CD14-positive monocyte (primary cell): ENCODE measurements at regions not wholly inside any gene's neighbourhood (a gene's known extent, or its start where the extent isn't known, plus 50 kb on each side); places are given as distances from the start of the nearest gene placed in this dataset.

ENCODE experiments used
- DNase-seq, 3 donors: peaks; one replicate each; pipeline ENCODE4 v3.0.0-alpha.2; 2011 to 2022
- H2AFZ ChIP-seq: 2 replicates; pipeline ENCODE4 v1.6.0; 2012; ENCODE audit warnings: mild to moderate bottlenecking, low read depth, low read length, inconsistent platforms; ENCODE audit not compliant: insufficient read depth, poor library complexity, severe bottlenecking
- H3K27ac ChIP-seq, 2 donors: 1 replicate in 1 of 2; 2 replicates in 1 of 2; pipeline ENCODE4 v1.5.1; 2012 to 2013; ENCODE audit warnings: low read length in 2 of 2, control low read depth in 1 of 2, inconsistent platforms in 1 of 2, low read depth in 1 of 2, mild to moderate bottlenecking in 1 of 2
- H3K27me3 ChIP-seq, 2 donors: one replicate each; pipeline versions ENCODE4 v1.6.0 to v1.6.1; 2011 to 2013; ENCODE audit warnings: low read length in 2 of 2; ENCODE audit not compliant: control insufficient read depth in 2 of 2, insufficient read depth in 2 of 2
- H3K36me3 ChIP-seq, 2 donors: replicated peaks in 1 of 2; 1 replicate in 1 of 2; 2 replicates in 1 of 2; pipeline versions ENCODE4 v1.5.1 to v1.6.1; 2012 to 2013; ENCODE audit warnings: low read length in 2 of 2, control low read depth in 1 of 2, inconsistent platforms in 1 of 2, mild to moderate bottlenecking in 1 of 2; ENCODE audit not compliant: insufficient read depth in 2 of 2, control insufficient read depth in 1 of 2
- H3K4me1 ChIP-seq, 2 donors: 1 replicate in 1 of 2; 2 replicates in 1 of 2; pipeline versions ENCODE4 v1.5.1 to v1.6.1; 2012 to 2013; ENCODE audit warnings: low read length in 2 of 2, control low read depth in 1 of 2, inconsistent platforms in 1 of 2, mild to moderate bottlenecking in 1 of 2, moderate library complexity in 1 of 2; ENCODE audit not compliant: insufficient read depth in 2 of 2, control insufficient read depth in 1 of 2
- H3K4me2 ChIP-seq: replicated peaks from 2 replicates; pipeline ENCODE3; 2012; ENCODE audit warnings: low read length, moderate library complexity, mild to moderate bottlenecking; ENCODE audit not compliant: poor library complexity, severe bottlenecking; ENCODE audit errors: extremely low read depth
- H3K4me3 ChIP-seq, 3 experiments: fragments of 200-600 bp in 1 of 3; sonication (generic) in 1 of 3; replicated peaks in 1 of 3; 1 replicate in 2 of 3; 2 replicates in 1 of 3; pipeline ENCODE4 v1.5.1; 2011 to 2013; ENCODE audit warnings: low read length in 3 of 3, mild to moderate bottlenecking in 3 of 3, control low read depth in 2 of 3, low read depth in 2 of 3, inconsistent platforms in 1 of 3, moderate library complexity in 1 of 3
- H3K79me2 ChIP-seq: 2 replicates; pipeline ENCODE4 v1.6.0; 2012; ENCODE audit warnings: mild to moderate bottlenecking, control low read depth, inconsistent platforms, low read length, moderate library complexity; ENCODE audit not compliant: insufficient read depth
- H3K9ac ChIP-seq: 2 replicates; pipeline ENCODE4 v1.6.0; 2017; ENCODE audit warnings: low read length, mild to moderate bottlenecking; ENCODE audit not compliant: insufficient read depth, poor library complexity, severe bottlenecking
- H3K9me3 ChIP-seq, 2 donors: replicated peaks in 1 of 2; 1 replicate in 1 of 2; 2 replicates in 1 of 2; pipeline versions ENCODE4 v1.5.1 to v1.6.1; 2012 to 2013; ENCODE audit warnings: low read length in 2 of 2, control low read depth in 1 of 2; ENCODE audit not compliant: control insufficient read depth in 1 of 2, insufficient read depth in 1 of 2
- H4K20me1 ChIP-seq: 2 replicates; pipeline ENCODE4 v1.6.0; 2012; ENCODE audit warnings: mild to moderate bottlenecking, low read length, control low read depth, moderate library complexity; ENCODE audit not compliant: insufficient read depth
- H3K27ac Mint-ChIP-seq, 7 donors: one replicate each; pipeline ENCODE4 v1.8.0; 2020; ENCODE audit warnings: mild to moderate bottlenecking in 7 of 7, mixed read lengths in 7 of 7, moderate library complexity in 6 of 7, inconsistent platforms in 2 of 7
- H3K27me3 Mint-ChIP-seq, 3 donors: one replicate each; pipeline ENCODE4 v1.8.0; 2021 to 2022; ENCODE audit warnings: low read depth in 3 of 3, mild to moderate bottlenecking in 3 of 3, mixed read lengths in 3 of 3, moderate library complexity in 3 of 3, inconsistent platforms in 1 of 3
- H3K36me3 Mint-ChIP-seq, 2 donors: one replicate each; pipeline ENCODE4 v1.8.0; 2020; ENCODE audit warnings: mixed read lengths in 2 of 2, inconsistent platforms in 1 of 2, mild to moderate bottlenecking in 1 of 2
- H3K4me1 Mint-ChIP-seq: one replicate; pipeline ENCODE4 v1.8.0; 2020; ENCODE audit warnings: mild to moderate bottlenecking, mixed read lengths
- H3K4me3 Mint-ChIP-seq, 2 donors: one replicate each; pipeline ENCODE4 v1.8.0; 2020; ENCODE audit warnings: mild to moderate bottlenecking in 2 of 2, mixed read lengths in 2 of 2, moderate library complexity in 1 of 2
- H3K9me3 Mint-ChIP-seq, 7 donors: one replicate each; pipeline ENCODE4 v1.8.0; 2020 to 2022; ENCODE audit warnings: mixed read lengths in 7 of 7, mild to moderate bottlenecking in 6 of 7, moderate library complexity in 6 of 7, inconsistent platforms in 2 of 7
- intact Hi-C, 2 donors: fragments of 100-400 bp; cut with micrococcal nuclease; formaldehyde crosslinking; loops; one replicate each; pipeline versions ENCODE4 v1.15.0 to v1.15.1; 2023
- TF ChIP-seq, protein P1 (sequence below): fragments of 200-600 bp; IDR thresholded peaks from one replicate; pipeline ENCODE4 v1.8.0; 2022; ENCODE audit warnings: antibody characterized with exemption, mild to moderate bottlenecking

DNA sequence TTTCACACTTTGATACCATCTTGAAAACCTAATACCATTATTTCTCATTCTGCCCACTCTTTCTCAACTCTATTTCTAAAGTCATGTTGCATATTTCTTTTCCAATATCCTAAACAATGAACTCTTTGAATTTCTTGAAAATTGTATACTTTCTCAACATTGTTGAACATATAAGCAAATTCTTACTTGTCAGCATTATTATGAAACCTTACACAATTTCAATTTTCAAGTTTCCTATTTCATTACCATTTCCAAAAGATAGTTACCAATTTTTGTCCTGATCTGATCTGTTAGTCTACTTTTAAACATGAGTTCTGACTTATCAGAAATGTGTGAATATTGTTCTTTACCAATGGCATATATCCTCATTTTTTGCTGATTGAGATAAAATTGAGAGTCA, 806.3 kb upstream of the IGFBP7 start:
- no peaks in the 10 kb centered on the region for H3K27me3 ChIP-seq
- no peaks in the 10 kb centered on the region for H3K79me2 ChIP-seq
- H3K4me1 ChIP-seq, result no peaks in the 10 kb centered on the region
- no peak for DNase-seq
- intact Hi-C loops, result no loop called here
- Mint-ChIP-seq H3K4me1 (no peaks in the 10 kb centered on the region), H3K36me3 (no peaks in the 10 kb centered on the region), H3K27ac (no peak overlapping the region), H3K9me3 (peaks cover 2 to 15% (median 7%) of the 10 kb centered on the region in 7 donors), H3K4me3 (no peak overlapping the region), H3K27me3 (peaks cover 0 to 2% (median 0%) of the 10 kb centered on the region in 3 donors)
- H2AFZ ChIP-seq, result no peak overlapping the region
- H3K4me3 ChIP-seq, result no peak overlapping the region
- TF ChIP-seq, protein P1, sequence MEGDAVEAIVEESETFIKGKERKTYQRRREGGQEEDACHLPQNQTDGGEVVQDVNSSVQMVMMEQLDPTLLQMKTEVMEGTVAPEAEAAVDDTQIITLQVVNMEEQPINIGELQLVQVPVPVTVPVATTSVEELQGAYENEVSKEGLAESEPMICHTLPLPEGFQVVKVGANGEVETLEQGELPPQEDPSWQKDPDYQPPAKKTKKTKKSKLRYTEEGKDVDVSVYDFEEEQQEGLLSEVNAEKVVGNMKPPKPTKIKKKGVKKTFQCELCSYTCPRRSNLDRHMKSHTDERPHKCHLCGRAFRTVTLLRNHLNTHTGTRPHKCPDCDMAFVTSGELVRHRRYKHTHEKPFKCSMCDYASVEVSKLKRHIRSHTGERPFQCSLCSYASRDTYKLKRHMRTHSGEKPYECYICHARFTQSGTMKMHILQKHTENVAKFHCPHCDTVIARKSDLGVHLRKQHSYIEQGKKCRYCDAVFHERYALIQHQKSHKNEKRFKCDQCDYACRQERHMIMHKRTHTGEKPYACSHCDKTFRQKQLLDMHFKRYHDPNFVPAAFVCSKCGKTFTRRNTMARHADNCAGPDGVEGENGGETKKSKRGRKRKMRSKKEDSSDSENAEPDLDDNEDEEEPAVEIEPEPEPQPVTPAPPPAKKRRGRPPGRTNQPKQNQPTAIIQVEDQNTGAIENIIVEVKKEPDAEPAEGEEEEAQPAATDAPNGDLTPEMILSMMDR, result no peak
- no peaks in the 10 kb centered on the region for H3K36me3 ChIP-seq
- peaks cover 9% of the 10 kb centered on the region in 2 donors for H3K9me3 ChIP-seq
- H3K27ac ChIP-seq, result no peak overlapping the region
- H3K9ac ChIP-seq, result no peak overlapping the region
- no peaks in the 10 kb centered on the region for H4K20me1 ChIP-seq
- H3K4me2 ChIP-seq, result no peak overlapping the region

DNA sequence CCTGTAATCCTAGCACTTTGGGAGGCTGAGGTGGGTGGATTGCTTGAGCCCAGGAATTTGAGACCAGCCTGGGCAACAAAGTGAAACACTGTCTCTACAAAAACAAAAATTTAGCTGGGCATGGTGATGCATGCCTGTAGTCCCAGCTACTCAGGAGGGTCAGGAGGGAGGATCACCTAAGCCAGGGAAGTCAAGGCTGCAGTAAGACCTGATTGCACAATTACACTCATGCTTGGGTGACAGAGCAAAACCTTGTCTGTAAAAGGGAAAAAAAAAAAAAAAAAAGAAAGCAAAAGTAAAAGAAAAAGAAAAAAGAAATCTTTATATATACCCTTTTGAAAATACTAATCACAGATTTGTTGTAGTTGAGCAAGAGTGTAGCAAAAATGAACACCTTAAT, 801.0 kb upstream of the IGFBP7 start:
- no peaks in the 10 kb centered on the region for H3K36me3 Mint-ChIP-seq
- intact Hi-C loops, result no loop called here

More for the DNA sequence above, 801.0 kb upstream of the IGFBP7 start:
- H3K9me3 ChIP-seq, result no peaks in the 10 kb centered on the region
- DNase-seq, result no peak
- H3K4me2 ChIP-seq, result no peak overlapping the region
- H3K4me3 ChIP-seq, result no peak overlapping the region
- Mint-ChIP-seq H3K4me3 (no peak overlapping the region), H3K27me3 (peaks cover 0 to 2% (median 0%) of the 10 kb centered on the region in 3 donors), H3K4me1 (no peaks in the 10 kb centered on the region), H3K27ac (no peak overlapping the region), H3K9me3 (peaks cover 0 to 3% (median 0%) of the 10 kb centered on the region in 7 donors)
- no peaks in the 10 kb centered on the region for H3K4me1 ChIP-seq
- H3K9ac ChIP-seq, result no peak overlapping the region
- no peak overlapping the region for H2AFZ ChIP-seq
- no peaks in the 10 kb centered on the region for H4K20me1 ChIP-seq
- TF ChIP-seq, protein P1, result no peak
- no peaks in the 10 kb centered on the region for H3K36me3 ChIP-seq
- H3K27ac ChIP-seq, result no peak overlapping the region
- H3K79me2 ChIP-seq, result no peaks in the 10 kb centered on the region
- H3K27me3 ChIP-seq, result no peaks in the 10 kb centered on the region
